ENCODE measurements at regions not wholly inside any gene's neighbourhood (a gene's known extent, or its start where the extent isn't known, plus 50 kb on each side); places are given as distances from the start of the nearest gene placed in this dataset.

GRCh38 chr3:26050776-26051175 is 260.9 kb downstream of the OXSM start:
- TF ChIP-seq CTCF (IDR thresholded peaks at IDR 0.05), result no peak
- no peak for TF ChIP-seq POLR2A (IDR thresholded peaks at IDR 0.05)
